Keratinocyte (primary cell): ENCODE measurements at regions not wholly inside any gene's neighbourhood (a gene's known extent, or its start where the extent isn't known, plus 50 kb on each side); places are given as distances from the start of the nearest gene placed in this dataset.

ENCODE experiments used
- DNase-seq: peaks from one replicate; pipeline ENCODE4 v3.0.0-alpha.2; 2011; ENCODE audit warnings: low read depth, missing footprints, low spot score
- FAIRE-seq: peaks from 2 replicates; lab custom pipeline; 2011; peaks lifted over from hg19 to GRCh38; lab: Jason Lieb, UNC
- H2AFZ ChIP-seq: 2 replicates; pipeline ENCODE4 v1.6.0; 2012; ENCODE audit warnings: low read length, control low read depth, inconsistent platforms; ENCODE audit not compliant: control insufficient read depth
- H3K27ac ChIP-seq: 2 replicates; pipeline ENCODE4 v1.5.1; 2011; ENCODE audit warnings: low read length; ENCODE audit not compliant: control insufficient read depth, insufficient read depth
- H3K27me3 ChIP-seq: 3 replicates; pipeline ENCODE4 v1.6.0; 2011; ENCODE audit warnings: low read length; ENCODE audit not compliant: control insufficient read depth, insufficient read depth; ENCODE audit errors: extremely low read depth
- H3K36me3 ChIP-seq, 2 experiments: 2 replicates in 1 of 2; 3 replicates in 1 of 2; pipeline ENCODE4 v1.5.1; 2011; ENCODE audit warnings: low read length in 2 of 2, mild to moderate bottlenecking in 1 of 2; ENCODE audit not compliant: control insufficient read depth in 2 of 2, insufficient read depth in 2 of 2; ENCODE audit errors: extremely low read depth in 1 of 2
- H3K4me1 ChIP-seq: 3 replicates; pipeline ENCODE4 v1.5.1; 2011; ENCODE audit warnings: low read length; ENCODE audit not compliant: control insufficient read depth, insufficient read depth; ENCODE audit errors: extremely low read depth
- H3K4me2 ChIP-seq: 3 replicates; pipeline ENCODE4 v1.6.0; 2011; ENCODE audit warnings: low read depth, low read length; ENCODE audit not compliant: control insufficient read depth, insufficient read depth; ENCODE audit errors: extremely low read depth
- H3K4me3 ChIP-seq, 3 experiments: fragments of 200-600 bp in 1 of 3; sonication (generic) in 1 of 3; 2 replicates in 2 of 3; 3 replicates in 1 of 3; pipeline ENCODE4 v1.5.1; 2011 to 2016; ENCODE audit warnings: low read length in 3 of 3, mild to moderate bottlenecking in 3 of 3, control low read depth in 2 of 3, inconsistent platforms in 1 of 3, low read depth in 1 of 3, mixed read lengths in 1 of 3, mixed run types in 1 of 3, moderate library complexity in 1 of 3; ENCODE audit not compliant: control insufficient read depth in 2 of 3, insufficient read depth in 2 of 3; ENCODE audit errors: extremely low read depth in 1 of 3
- H3K79me2 ChIP-seq: 2 replicates; pipeline ENCODE4 v1.6.0; 2012; ENCODE audit warnings: low read length; ENCODE audit not compliant: control insufficient read depth, insufficient read depth
- H3K9ac ChIP-seq: 3 replicates; pipeline ENCODE4 v1.6.0; 2011; ENCODE audit warnings: low read length; ENCODE audit not compliant: control insufficient read depth, insufficient read depth; ENCODE audit errors: extremely low read depth
- H3K9me1 ChIP-seq: 3 replicates; pipeline ENCODE4 v1.6.0; 2011; ENCODE audit warnings: low read length; ENCODE audit not compliant: control insufficient read depth, insufficient read depth; ENCODE audit errors: extremely low read depth
- H3K9me3 ChIP-seq: 2 replicates; pipeline ENCODE4 v1.5.1; 2012; ENCODE audit warnings: low read depth, low read length; ENCODE audit not compliant: control insufficient read depth
- H4K20me1 ChIP-seq: 3 replicates; pipeline ENCODE4 v1.6.0; 2011; ENCODE audit warnings: low read length; ENCODE audit not compliant: control insufficient read depth, insufficient read depth; ENCODE audit errors: extremely low read depth
- CTCF ChIP-seq, 3 experiments: IDR thresholded peaks in 1 of 3; conservative IDR thresholded peaks in 1 of 3; optimal IDR thresholded peaks in 1 of 3; 2 replicates in 2 of 3; 3 replicates in 1 of 3; pipeline versions ENCODE3 to v1.5.1; 2011; ENCODE audit warnings: low read length in 3 of 3, mild to moderate bottlenecking in 3 of 3, moderate library complexity in 2 of 3, control low read depth in 1 of 3, inconsistent platforms in 1 of 3; ENCODE audit not compliant: insufficient read depth in 2 of 3; ENCODE audit errors: extremely low read depth in 1 of 3
- EZH2 ChIP-seq: IDR thresholded peaks from one replicate; pipeline ENCODE4 v1.6.1; 2012; ENCODE audit warnings: inconsistent platforms, mild to moderate bottlenecking, low read length, moderate library complexity
- dilution Hi-C: fragments of 300-500 bp; cut with MboI; formaldehyde crosslinking; loops from one replicate; pipeline ENCODE4 v1.7.0; 2020; ENCODE audit warnings: low sequenced_read_pairs; ENCODE audit not compliant: extremely low pct_ligation_motif_present

GRCh38 chr11:106249617-106250239 lies 172.3 kb downstream of the AASDHPPT start:
- Histone ChIP-seq H3K27me3 (no peaks in the 10 kb centered on the region), H3K36me3 (no peaks in the 10 kb centered on the region), H3K4me1 (no peaks in the 10 kb centered on the region), H3K9me1 (no peaks in the 10 kb centered on the region), H3K9ac (no peak overlapping the region), H4K20me1 (no peaks in the 10 kb centered on the region), H2AFZ (no peak overlapping the region), H3K9me3 (no peaks in the 10 kb centered on the region), H3K4me3 (no peak overlapping the region), H3K27ac (no peak overlapping the region), H3K4me2 (no peak overlapping the region), H3K79me2 (no peaks in the 10 kb centered on the region)
- no peak for FAIRE-seq
- no peak for DNase-seq
- dilution Hi-C loops, result no loop called here
- TF ChIP-seq CTCF (optimal IDR thresholded peaks at IDR 0.05 in 1 of 3, IDR thresholded peaks at IDR 0.05 in 1 of 3, conservative IDR thresholded peaks at IDR 0.05 in 1 of 3; ENCODE audit: extremely low read depth in 1 of 3, insufficient read depth in 2 of 3, low read length in 3 of 3) (no peak), EZH2 (no peak)

GRCh38 chr11:106262852-106263251 lies 185.4 kb downstream of the AASDHPPT start:
- H3K9me1 ChIP-seq, result no peaks in the 10 kb centered on the region
- H4K20me1 ChIP-seq, result no peaks in the 10 kb centered on the region
- no peaks in the 10 kb centered on the region for H3K27me3 ChIP-seq
- no peak for TF ChIP-seq CTCF (optimal IDR thresholded peaks at IDR 0.05 in 1 of 3, IDR thresholded peaks at IDR 0.05 in 1 of 3, conservative IDR thresholded peaks at IDR 0.05 in 1 of 3; ENCODE audit: extremely low read depth in 1 of 3, insufficient read depth in 2 of 3, low read length in 3 of 3)
- dilution Hi-C loops, result no loop called here
- H2AFZ ChIP-seq, result no peak overlapping the region
- H3K79me2 ChIP-seq, result no peaks in the 10 kb centered on the region
- H3K9me3 ChIP-seq, result no peaks in the 10 kb centered on the region
- H3K4me2 ChIP-seq, result no peak overlapping the region
- DNase-seq (no peak), FAIRE-seq (no peak)
- no peak overlapping the region for H3K4me3 ChIP-seq
- no peak overlapping the region for H3K27ac ChIP-seq
- no peaks in the 10 kb centered on the region for H3K4me1 ChIP-seq
- H3K9ac ChIP-seq, result no peak overlapping the region
- no peaks in the 10 kb centered on the region for H3K36me3 ChIP-seq
